Pancreas (tissue), 10 donors: ENCODE measurements at regions not wholly inside any gene's neighbourhood (a gene's known extent, or its start where the extent isn't known, plus 50 kb on each side); places are given as distances from the start of the nearest gene placed in this dataset.

Source experiments
- ATAC-seq, 4 donors: fragments of 200-7000 bp; cut with Tn5 transposase; one replicate each; pipeline versions ENCODE4 v1.8.0 to v1.9.1; 2020; ENCODE audit warnings: mild to moderate bottlenecking in 4 of 4, moderate library complexity in 4 of 4
- DNase-seq, 6 donors: peaks; one replicate each; pipeline ENCODE4 v3.0.0-alpha.2; 2020
- FAIRE-seq: peaks from 2 replicates; lab custom pipeline; 2012; peaks lifted over from hg19 to GRCh38; lab: Jason Lieb, UNC
- H3K27ac ChIP-seq, 4 donors: fragments of 200-600 bp; sonication (generic); 1 replicate in 3 of 4; 2 replicates in 1 of 4; pipeline versions ENCODE4 v1.5.0 to v1.8.0; 2020
- H3K27me3 ChIP-seq, 4 donors: fragments of 200-600 bp; one replicate each; pipeline ENCODE4 v1.8.0; 2021
- H3K36me3 ChIP-seq, 3 donors: fragments of 200-600 bp; sonication (generic) in 1 of 3; one replicate each; pipeline versions ENCODE4 v1.5.0 to v1.8.0; 2020 to 2021
- H3K4me1 ChIP-seq, 3 donors: fragments of 200-600 bp; one replicate each; pipeline ENCODE4 v1.8.0; 2021
- H3K4me3 ChIP-seq, 4 donors: fragments of 200-600 bp; sonication (generic) in 2 of 4; one replicate each; pipeline versions ENCODE4 v1.5.0 to v1.8.0; 2020 to 2021
- H3K9me3 ChIP-seq, 4 donors: fragments of 200-600 bp; one replicate each; pipeline ENCODE4 v1.8.0; 2021
- CTCF ChIP-seq, 4 donors: fragments of 200-600 bp; sonication (generic) in 3 of 4; IDR thresholded peaks; one replicate each; pipeline versions ENCODE4 v1.5.0 to v1.8.0; 2021; ENCODE audit warnings: antibody characterized with exemption in 4 of 4
- WGBS, 2 donors: extraction: QIAGEN DNeasy Blood & Tissue Kit; methylation state at CpG; one replicate each; pipeline ENCODE4 v1.1.7; 2013; 5-methylcytosine and 5-hydroxymethylcytosine counted together
- intact Hi-C, 3 donors: fragments of 100-400 bp; cut with DNase I; formaldehyde crosslinking; loops; one replicate each; pipeline versions ENCODE4 v1.11.1 to v1.14.2; 2022
- donor health status: healthy with polysubstance abuse.
- donor health status: DM: no; HTN: no; CAD: no; lungs with moderate emphysema.
- donor health status: DM: no; HTN: no; CAD: no.
- donor health status: control.
- donor health status: control.
- donor health status: Bipolar disorder and iron deficiency.
- donor health status: DM: yes; HTN: yes; CAD: no.
- donor health status: DM: no; HTN: no; CAD: no.
- donor health status: DM: no; HTN: no; CAD: no.
- donor health status: DM: yes; HTN: yes; CAD: no.

- FAIRE-seq (no peak), DNase-seq (no peak), ATAC-seq (no peak)
- 72 to 85% methylated on average over 5 of the region's 5 CpGs for WGBS, 2 donors
- Histone ChIP-seq H3K4me3 (no peak overlapping the region), H3K27me3 (no peaks in the 10 kb centered on the region), H3K27ac (no peak overlapping the region), H3K4me1 (no peaks in the 10 kb centered on the region), H3K36me3 (no peaks in the 10 kb centered on the region), H3K9me3 (no peaks in the 10 kb centered on the region)
- TF ChIP-seq CTCF (IDR thresholded peaks at IDR 0.05): no peak
- intact Hi-C loops: no loop called here
Observed at GRCh38 chr7:22884911-22885788, 62.5 kb upstream of the TOMM7 start.

GRCh38 chr7:22882106-22882505 is 59.5 kb upstream of the TOMM7 start:
- H3K27ac ChIP-seq: no peak overlapping the region
- H3K36me3 ChIP-seq: no peaks in the 10 kb centered on the region
- FAIRE-seq (no peak), DNase-seq (no peak), ATAC-seq (no peak)
- 80 to 83% methylated on average over 3 of the region's 3 CpGs for whole genome bisulfite sequencing, 2 donors
- no peak overlapping the region for H3K4me3 ChIP-seq
- no peak for TF ChIP-seq CTCF (IDR thresholded peaks at IDR 0.05)
- H3K27me3 ChIP-seq: no peaks in the 10 kb centered on the region
- intact Hi-C loops: no loop called here
- no peaks in the 10 kb centered on the region for H3K9me3 ChIP-seq
- no peaks in the 10 kb centered on the region for H3K4me1 ChIP-seq

GRCh38 chr7:22879709-22880306 is 57.2 kb upstream of the TOMM7 start:
- no peak for DNase-seq
- Histone ChIP-seq H3K4me1 (no peaks in the 10 kb centered on the region), H3K9me3 (no peaks in the 10 kb centered on the region), H3K27me3 (no peaks in the 10 kb centered on the region), H3K36me3 (no peaks in the 10 kb centered on the region), H3K4me3 (no peak overlapping the region), H3K27ac (no peak overlapping the region)
- no peak for TF ChIP-seq CTCF (IDR thresholded peaks at IDR 0.05)
- intact Hi-C loops: no loop called here
- no peak for FAIRE-seq
- 59 to 75% methylated on average over 8 of the region's 8 CpGs for WGBS, 2 donors
- no peak for ATAC-seq

- ATAC-seq (no peak), FAIRE-seq (no peak), DNase-seq (no peak)
- intact Hi-C loops: no loop called here
- Histone ChIP-seq H3K27ac (no peak overlapping the region), H3K27me3 (no peaks in the 10 kb centered on the region), H3K9me3 (no peaks in the 10 kb centered on the region), H3K4me3 (no peak overlapping the region), H3K36me3 (no peaks in the 10 kb centered on the region), H3K4me1 (no peaks in the 10 kb centered on the region)
- TF ChIP-seq CTCF (IDR thresholded peaks at IDR 0.05): no peak
- 92 to 94% methylated on average over 4 of the region's 4 CpGs for WGBS, 2 donors
Observed at GRCh38 chr7:22879280-22879679, 56.6 kb upstream of the TOMM7 start.
